ENCODE measurements at regions not wholly inside any gene's neighbourhood (a gene's known extent, or its start where the extent isn't known, plus 50 kb on each side); places are given as distances from the start of the nearest gene placed in this dataset.

DNA sequence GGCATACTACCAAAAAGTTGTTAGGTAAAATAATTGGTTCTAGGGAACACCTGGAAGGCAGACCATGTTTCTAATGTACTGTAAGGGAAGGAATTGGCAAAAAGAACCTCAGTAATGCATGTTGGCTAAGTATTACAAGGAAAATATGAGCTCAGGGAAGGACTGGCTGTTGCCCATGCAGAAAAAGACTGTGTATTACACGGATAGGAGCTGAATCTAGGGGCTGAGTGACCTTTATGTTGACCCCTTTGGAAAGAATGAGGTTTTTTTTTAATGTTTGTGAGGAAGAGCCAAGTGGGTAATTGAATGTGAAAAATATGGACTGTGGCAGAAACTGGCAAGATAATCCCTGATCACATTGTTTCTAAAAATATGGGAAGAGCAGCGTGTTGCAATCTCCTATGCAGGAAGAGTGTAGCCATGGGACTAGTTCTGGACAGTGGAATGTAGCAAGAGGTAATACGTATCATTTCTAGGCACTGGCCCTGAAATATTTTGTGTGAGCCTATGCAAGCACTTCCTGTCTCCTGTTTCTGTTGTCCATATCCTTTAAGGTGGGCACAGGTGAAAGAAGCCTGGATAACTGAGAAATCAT lies 95.1 kb upstream of the CNTNAP4 start:
- Histone ChIP-seq H3K9ac (ENCODE audit: low read length) (no peak overlapping the region), H3K4me3 (ENCODE audit: insufficient read depth, low read depth, low read length) (no peak overlapping the region), H3K36me3 (ENCODE audit: insufficient read depth, low read length) (no peaks in the 10 kb centered on the region), H3K4me1 (ENCODE audit: insufficient read depth, low read length) (no peaks in the 10 kb centered on the region), H3K79me2 (ENCODE audit: insufficient read depth, low read length) (no peaks in the 10 kb centered on the region), H3K27ac (ENCODE audit: low read depth, low read length) (no peak overlapping the region), H3K9me3 (ENCODE audit: insufficient read depth, low read depth, low read length) (peaks cover 3% of the 10 kb centered on the region), H2AFZ (ENCODE audit: low read depth, low read length) (no peak overlapping the region), H3K27me3 (ENCODE audit: insufficient read depth, low read length) (no peaks in the 10 kb centered on the region), H4K20me1 (ENCODE audit: insufficient read depth, low read length) (no peaks in the 10 kb centered on the region), H3K4me2 (ENCODE audit: low read length) (no peak overlapping the region)
- H3K27ac Mint-ChIP-seq (ENCODE audit: unreplicated experiment), result no peak overlapping the region
- FAIRE-seq, result no peak
- no peaks in the 10 kb centered on the region for H3K27me3 Mint-ChIP-seq (ENCODE audit: low read depth, unreplicated experiment)
- peaks cover 4% of the 10 kb centered on the region for H3K9me3 Mint-ChIP-seq (ENCODE audit: unreplicated experiment)
- H3K4me1 Mint-ChIP-seq (ENCODE audit: low read depth, unreplicated experiment), result no peaks in the 10 kb centered on the region
- DNase-seq (ENCODE audit: low read depth), result no peak
- TF ChIP-seq, protein P1, sequence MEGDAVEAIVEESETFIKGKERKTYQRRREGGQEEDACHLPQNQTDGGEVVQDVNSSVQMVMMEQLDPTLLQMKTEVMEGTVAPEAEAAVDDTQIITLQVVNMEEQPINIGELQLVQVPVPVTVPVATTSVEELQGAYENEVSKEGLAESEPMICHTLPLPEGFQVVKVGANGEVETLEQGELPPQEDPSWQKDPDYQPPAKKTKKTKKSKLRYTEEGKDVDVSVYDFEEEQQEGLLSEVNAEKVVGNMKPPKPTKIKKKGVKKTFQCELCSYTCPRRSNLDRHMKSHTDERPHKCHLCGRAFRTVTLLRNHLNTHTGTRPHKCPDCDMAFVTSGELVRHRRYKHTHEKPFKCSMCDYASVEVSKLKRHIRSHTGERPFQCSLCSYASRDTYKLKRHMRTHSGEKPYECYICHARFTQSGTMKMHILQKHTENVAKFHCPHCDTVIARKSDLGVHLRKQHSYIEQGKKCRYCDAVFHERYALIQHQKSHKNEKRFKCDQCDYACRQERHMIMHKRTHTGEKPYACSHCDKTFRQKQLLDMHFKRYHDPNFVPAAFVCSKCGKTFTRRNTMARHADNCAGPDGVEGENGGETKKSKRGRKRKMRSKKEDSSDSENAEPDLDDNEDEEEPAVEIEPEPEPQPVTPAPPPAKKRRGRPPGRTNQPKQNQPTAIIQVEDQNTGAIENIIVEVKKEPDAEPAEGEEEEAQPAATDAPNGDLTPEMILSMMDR (IDR thresholded peaks at IDR 0.05; ENCODE audit: insufficient read depth, low read depth, low read length), result no peak
- TF ChIP-seq EZH2 (IDR thresholded peaks at IDR 0.05; ENCODE audit: insufficient read depth, low read length), result no peak
- no peak overlapping the region for H3K4me3 Mint-ChIP-seq (ENCODE audit: unreplicated experiment)
- H3K36me3 Mint-ChIP-seq (ENCODE audit: low read depth, unreplicated experiment), result no peaks in the 10 kb centered on the region

GRCh38 chr16:76183647-76184046 lies 93.6 kb upstream of the CNTNAP4 start:
- Histone ChIP-seq H3K27ac (ENCODE audit: low read depth, low read length) (no peak overlapping the region), H3K4me3 (ENCODE audit: insufficient read depth, low read depth, low read length) (no peak overlapping the region), H3K79me2 (ENCODE audit: insufficient read depth, low read length) (no peaks in the 10 kb centered on the region), H3K9me3 (ENCODE audit: insufficient read depth, low read depth, low read length) (peaks cover 3% of the 10 kb centered on the region), H3K36me3 (ENCODE audit: insufficient read depth, low read length) (no peaks in the 10 kb centered on the region), H3K4me2 (ENCODE audit: low read length) (no peak overlapping the region), H3K9ac (ENCODE audit: low read length) (no peak overlapping the region), H4K20me1 (ENCODE audit: insufficient read depth, low read length) (no peaks in the 10 kb centered on the region), H3K4me1 (ENCODE audit: insufficient read depth, low read length) (no peaks in the 10 kb centered on the region), H3K27me3 (ENCODE audit: insufficient read depth, low read length) (no peaks in the 10 kb centered on the region), H2AFZ (ENCODE audit: low read depth, low read length) (no peak overlapping the region)
- Mint-ChIP-seq H3K4me3 (ENCODE audit: unreplicated experiment) (no peak overlapping the region), H3K27me3 (ENCODE audit: low read depth, unreplicated experiment) (no peaks in the 10 kb centered on the region), H3K9me3 (ENCODE audit: unreplicated experiment) (peaks cover 7% of the 10 kb centered on the region), H3K36me3 (ENCODE audit: low read depth, unreplicated experiment) (no peaks in the 10 kb centered on the region), H3K27ac (ENCODE audit: unreplicated experiment) (no peak overlapping the region), H3K4me1 (ENCODE audit: low read depth, unreplicated experiment) (no peaks in the 10 kb centered on the region)
- DNase-seq (ENCODE audit: low read depth), result no peak
- TF ChIP-seq EZH2 (IDR thresholded peaks at IDR 0.05; ENCODE audit: insufficient read depth, low read length), result no peak
- TF ChIP-seq, protein P1 (IDR thresholded peaks at IDR 0.05; ENCODE audit: insufficient read depth, low read depth, low read length), result no peak
- no peak for FAIRE-seq

DNA sequence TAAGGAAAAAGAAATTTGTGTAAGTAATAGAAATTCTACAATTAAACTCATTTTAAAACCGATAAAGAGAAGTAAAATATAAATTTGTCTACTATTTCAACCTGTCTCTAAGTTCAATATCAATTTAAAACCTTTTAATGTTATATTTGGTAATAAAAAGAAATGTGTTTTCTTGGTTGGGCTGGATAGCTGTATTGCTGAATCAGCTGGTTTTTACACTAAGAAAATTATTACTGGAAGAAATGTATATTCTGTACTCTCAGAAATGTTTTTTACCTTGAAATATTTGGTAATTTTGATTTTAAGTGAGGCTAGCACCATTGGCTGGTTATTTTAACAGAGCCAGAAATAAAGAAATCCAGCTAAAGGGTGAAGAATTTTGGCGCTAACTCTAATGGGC lies 87.1 kb upstream of the CNTNAP4 start:
- no peak overlapping the region for H3K4me3 Mint-ChIP-seq (ENCODE audit: unreplicated experiment)
- H3K36me3 Mint-ChIP-seq (ENCODE audit: low read depth, unreplicated experiment), result no peaks in the 10 kb centered on the region

More for the DNA sequence above, 87.1 kb upstream of the CNTNAP4 start:
- Histone ChIP-seq H3K27me3 (ENCODE audit: insufficient read depth, low read length) (no peaks in the 10 kb centered on the region), H3K36me3 (ENCODE audit: insufficient read depth, low read length) (no peaks in the 10 kb centered on the region), H3K4me3 (ENCODE audit: insufficient read depth, low read depth, low read length) (no peak overlapping the region), H3K4me2 (ENCODE audit: low read length) (no peak overlapping the region), H3K4me1 (ENCODE audit: insufficient read depth, low read length) (no peaks in the 10 kb centered on the region), H3K9ac (ENCODE audit: low read length) (no peak overlapping the region), H3K27ac (ENCODE audit: low read depth, low read length) (no peak overlapping the region), H3K79me2 (ENCODE audit: insufficient read depth, low read length) (no peaks in the 10 kb centered on the region), H2AFZ (ENCODE audit: low read depth, low read length) (no peak overlapping the region), H3K9me3 (ENCODE audit: insufficient read depth, low read depth, low read length) (peaks cover 3% of the 10 kb centered on the region), H4K20me1 (ENCODE audit: insufficient read depth, low read length) (no peaks in the 10 kb centered on the region)
- Mint-ChIP-seq H3K27ac (ENCODE audit: unreplicated experiment) (no peak overlapping the region), H3K27me3 (ENCODE audit: low read depth, unreplicated experiment) (no peaks in the 10 kb centered on the region), H3K4me1 (ENCODE audit: low read depth, unreplicated experiment) (no peaks in the 10 kb centered on the region), H3K9me3 (ENCODE audit: unreplicated experiment) (peaks cover 7% of the 10 kb centered on the region)
- FAIRE-seq (no peak), DNase-seq (ENCODE audit: low read depth) (no peak)
- TF ChIP-seq, protein P1 (IDR thresholded peaks at IDR 0.05; ENCODE audit: insufficient read depth, low read depth, low read length), result no peak
- no peak for TF ChIP-seq EZH2 (IDR thresholded peaks at IDR 0.05; ENCODE audit: insufficient read depth, low read length)

Measured in astrocyte (in vitro differentiated cells and primary cell).